GM18867 (cell line): ENCODE measurements at regions not wholly inside any gene's neighbourhood (a gene's known extent, or its start where the extent isn't known, plus 50 kb on each side); places are given as distances from the start of the nearest gene placed in this dataset.

Source experiments
- ATAC-seq: cut with Tn5 transposase; IDR thresholded peaks from one replicate; pipeline ENCODE4 v1.9.1; 2021; ENCODE audit warnings: mild to moderate bottlenecking, moderate library complexity; ENCODE audit not compliant: unreplicated experiment

DNA sequence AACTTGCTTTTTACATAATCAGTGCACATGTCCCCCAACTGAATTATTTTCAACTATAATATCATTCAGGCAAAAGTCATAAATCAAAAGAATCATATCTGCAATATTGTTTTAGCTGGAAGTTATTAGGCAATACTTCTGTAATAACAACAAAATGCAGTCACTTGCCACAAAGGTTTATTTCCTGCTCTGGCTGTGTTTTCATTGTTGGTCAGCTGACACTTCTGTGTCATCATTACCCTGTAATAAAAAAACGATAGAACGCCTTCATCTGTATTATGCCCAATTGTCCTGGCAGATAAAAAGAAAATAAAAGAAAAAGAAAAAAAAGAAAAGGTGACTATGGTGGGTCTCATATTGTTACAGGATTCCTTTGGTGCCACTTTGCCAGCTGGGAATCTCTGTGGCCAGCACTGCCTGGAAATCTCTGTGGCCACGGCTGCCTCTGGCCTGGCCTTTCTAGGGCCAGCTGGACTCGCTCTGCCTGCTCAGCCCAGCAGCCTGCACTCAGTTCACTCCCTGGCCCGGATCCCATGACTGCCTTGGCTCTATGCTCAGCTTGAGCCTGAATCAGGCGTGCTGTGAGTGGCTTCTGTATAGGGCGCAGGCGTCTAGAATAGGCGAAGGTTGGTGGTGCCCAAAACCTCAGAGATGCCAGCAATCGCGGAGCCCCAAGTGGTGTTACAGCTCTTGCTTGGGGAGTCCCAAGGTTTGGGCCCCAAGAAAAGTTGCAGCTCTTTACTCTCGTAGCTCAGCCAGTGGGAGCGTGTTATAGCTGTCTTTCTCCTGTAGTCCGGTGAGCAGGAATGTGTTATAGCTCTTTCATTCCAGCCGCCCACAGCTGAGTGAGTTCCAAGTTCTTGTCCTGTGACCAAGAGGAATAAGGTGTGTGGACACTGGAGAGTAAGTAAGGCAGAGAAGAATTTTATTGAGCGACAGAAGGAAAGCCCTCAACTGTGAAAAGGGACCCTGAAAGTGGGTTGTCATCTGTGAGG lies 1227.1 kb downstream of the SLITRK1 start:
- ATAC-seq = no peak

DNA sequence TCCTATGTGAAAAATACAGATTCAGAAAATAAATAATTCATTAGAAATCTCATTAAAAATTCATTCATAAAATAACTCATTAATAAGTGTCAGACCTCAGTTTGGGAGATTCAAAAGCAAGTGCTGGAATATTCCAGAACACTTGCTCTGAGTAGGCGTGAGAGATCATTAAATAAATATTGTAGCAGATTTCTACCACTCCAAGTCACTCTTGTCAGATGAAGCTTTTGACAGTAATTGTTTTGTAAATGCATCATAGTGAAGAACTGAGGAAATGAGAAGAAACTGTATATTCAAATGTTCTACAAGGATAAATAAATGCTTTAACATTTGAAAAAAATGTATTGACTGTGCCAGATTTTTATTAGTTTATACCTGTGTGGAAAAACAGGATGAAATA lies 1228.1 kb downstream of the SLITRK1 start:
- no peak for ATAC-seq

DNA sequence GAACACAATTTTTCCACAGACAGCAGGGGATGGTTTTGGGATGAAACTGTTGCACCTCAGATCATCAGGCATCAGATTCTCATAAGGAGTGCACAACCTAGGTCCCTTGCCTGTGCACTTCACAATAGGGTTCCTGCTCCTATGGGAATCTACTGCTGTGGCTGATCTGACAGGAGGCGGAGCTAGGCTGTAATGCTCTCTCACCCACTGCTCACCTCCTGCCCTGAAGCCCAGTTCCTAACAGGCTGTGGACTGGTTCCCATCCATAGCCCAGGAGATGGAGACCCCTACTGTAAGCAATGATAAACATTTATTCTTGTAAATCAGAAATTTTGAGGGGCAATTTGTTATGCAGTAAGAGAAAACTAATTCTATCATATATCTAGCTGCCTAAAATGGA lies 1234.7 kb downstream of the SLITRK1 start:
- no peak for ATAC-seq

DNA sequence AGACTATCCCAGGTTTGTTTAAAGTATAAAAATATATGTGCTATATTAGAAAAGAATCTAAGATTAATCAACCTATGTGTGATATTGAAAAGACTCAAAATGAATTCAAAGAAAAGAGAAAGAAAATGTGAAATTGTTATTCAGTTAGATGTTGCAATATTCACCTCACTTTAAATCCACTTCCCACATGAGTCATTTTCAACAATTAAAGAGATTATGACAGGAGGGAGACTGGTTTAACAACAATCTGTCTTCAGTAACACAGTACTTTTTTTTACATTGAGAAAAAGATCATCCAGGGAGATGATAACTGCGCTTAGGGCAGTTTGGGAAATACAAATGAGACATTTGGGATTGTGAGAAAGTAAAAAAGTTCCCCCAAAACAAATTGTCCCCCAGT lies 1246.2 kb downstream of the SLITRK1 start:
- no peak for ATAC-seq

DNA sequence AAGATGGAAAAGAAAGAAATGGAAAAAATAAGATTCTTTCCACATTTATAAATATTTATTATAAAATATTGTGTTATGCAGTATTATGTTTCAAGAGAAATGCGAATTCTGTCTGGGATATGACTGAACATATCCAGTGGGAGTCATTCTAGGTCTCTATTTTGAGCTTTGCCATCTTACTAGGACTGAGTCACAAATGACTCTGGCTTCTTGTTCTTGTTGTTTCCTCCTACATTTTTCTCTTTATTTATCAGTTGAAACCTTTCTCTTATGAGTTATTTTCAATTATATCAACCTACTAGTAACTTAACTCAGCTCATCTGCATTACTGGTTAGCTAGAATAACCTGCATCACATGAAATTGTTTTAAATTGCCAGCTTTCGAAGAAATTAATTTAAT lies 1247.3 kb downstream of the SLITRK1 start:
- no peak for ATAC-seq

DNA sequence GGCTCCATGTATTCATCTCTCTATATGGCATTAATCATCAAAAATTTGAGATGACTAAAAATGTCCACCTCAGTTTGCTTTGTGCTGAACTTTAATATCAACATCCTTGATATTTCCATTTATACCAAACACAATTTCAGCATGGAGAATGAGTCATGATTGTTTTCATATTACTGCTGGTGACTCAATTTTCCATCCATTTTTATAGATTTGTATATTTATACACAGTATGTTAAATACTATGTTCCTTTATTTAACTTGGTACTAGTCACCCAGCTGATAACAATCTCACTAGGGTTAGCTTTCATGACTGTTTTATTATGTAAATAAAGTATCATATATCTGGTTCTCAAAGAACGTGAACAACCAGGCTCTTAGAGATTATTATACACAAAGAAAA lies 1255.1 kb downstream of the SLITRK1 start:
- ATAC-seq = no peak

DNA sequence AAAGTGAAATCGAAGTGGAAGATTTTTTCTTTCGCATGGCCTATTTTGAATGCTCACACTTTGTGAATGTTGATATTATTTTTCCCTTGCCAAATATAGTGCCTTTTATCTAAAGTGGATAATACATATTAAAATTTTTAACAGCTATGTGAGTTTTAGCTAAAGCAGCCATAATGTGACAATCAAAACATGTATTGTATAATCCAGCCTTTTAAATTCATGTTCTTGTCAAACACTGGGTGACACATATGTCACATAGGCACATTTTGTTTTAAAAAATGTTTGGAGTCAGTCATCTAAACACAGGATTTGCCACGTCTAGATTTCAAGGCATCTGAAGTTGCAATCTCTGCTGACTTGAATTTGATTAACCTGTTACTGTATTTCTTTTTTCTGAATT lies 1256.6 kb downstream of the SLITRK1 start:
- ATAC-seq = no peak

DNA sequence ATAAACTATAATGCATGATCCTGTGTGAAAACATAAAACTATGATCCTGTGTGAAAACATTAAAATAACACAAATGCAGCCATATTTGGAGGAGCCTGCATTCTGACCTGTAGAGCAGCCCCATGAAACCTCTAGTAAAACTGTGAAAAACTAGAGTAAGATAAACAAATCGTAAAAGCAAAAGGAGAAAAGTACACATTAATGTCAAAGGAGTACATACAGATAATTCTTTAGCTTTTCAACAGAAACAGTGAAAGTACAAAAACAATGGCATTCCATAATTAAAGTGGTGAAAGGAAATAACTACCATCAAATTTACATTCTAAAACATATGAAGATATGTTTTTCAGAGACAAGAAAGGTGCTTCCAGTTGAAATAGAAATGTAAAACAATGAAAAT lies 1267.2 kb downstream of the SLITRK1 start:
- no peak for ATAC-seq

DNA sequence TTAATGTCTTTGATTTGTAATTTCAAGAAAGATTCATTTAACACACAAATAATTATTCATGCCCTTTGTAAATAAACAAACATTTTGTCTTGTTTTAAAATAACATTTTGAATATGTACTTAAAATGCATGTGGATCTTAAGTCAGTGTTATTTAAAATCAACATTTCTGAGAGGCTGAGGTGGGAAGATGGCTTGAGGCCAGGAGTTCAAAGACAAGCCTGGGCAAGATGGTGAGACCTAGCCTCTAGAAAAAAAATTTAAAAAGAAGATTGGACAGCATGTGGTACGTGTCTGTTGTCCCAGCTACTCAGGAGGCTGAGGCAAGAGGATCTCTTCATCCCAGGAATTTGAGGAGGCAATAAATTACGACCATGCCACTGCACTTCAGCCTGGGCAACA lies 1268.2 kb downstream of the SLITRK1 start:
- no peak for ATAC-seq

DNA sequence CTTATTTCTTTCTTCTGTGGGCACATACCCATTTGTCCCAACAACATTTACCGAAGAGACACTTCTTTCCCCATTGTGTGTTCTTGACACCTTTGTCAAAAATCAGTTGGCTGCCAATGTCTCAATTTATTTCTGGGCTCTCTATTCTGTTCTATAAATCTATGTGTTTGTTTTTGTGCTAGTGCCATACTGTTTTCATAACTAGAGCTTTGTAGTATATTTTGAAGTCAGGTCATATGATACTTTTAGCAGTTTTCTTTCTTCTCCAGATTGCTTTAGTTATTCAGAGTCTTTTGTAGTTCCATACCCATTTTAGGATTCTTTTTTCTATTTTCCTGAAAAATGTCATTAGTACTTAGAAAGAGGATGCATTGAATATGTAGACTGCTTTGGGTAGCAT lies 1276.3 kb downstream of the SLITRK1 start:
- no peak for ATAC-seq

DNA sequence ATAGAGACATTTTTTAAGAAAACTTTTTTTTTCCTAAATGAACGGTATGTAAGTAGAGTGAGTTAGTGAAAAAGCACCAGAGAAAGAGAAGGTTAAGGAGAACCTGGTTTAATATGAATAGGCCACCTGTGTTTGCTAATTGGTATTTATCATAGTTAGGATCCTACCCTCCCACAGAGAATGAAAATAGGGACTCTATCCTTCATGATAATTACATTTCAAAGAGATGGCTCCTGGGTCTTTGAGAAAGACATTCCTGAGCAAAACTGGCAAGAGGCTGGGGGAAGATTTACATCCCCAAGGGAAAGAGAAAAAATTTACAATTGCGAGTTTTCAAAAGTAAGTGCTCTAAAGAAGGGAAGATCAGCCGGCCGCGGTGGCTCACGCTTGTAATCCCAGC lies 1284.5 kb downstream of the SLITRK1 start:
- no peak for ATAC-seq

DNA sequence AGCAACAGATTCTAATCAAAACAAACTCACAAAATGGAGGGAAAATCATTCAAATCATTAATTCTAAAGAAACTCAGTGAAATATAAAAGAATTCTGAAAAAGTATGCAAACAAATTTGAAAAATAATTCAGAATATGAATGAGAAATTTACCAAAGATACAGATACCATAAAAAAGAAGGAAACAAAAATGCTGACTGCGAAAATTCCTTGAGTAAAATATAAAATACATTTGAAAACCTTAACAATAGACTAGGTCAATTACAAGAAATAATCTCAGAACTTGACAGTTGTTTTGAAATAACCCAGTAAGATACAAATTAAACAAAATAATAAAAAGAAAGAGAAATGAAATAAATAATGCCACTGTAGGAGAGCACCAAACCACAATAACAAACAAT lies 1289.0 kb downstream of the SLITRK1 start:
- ATAC-seq = no peak

DNA sequence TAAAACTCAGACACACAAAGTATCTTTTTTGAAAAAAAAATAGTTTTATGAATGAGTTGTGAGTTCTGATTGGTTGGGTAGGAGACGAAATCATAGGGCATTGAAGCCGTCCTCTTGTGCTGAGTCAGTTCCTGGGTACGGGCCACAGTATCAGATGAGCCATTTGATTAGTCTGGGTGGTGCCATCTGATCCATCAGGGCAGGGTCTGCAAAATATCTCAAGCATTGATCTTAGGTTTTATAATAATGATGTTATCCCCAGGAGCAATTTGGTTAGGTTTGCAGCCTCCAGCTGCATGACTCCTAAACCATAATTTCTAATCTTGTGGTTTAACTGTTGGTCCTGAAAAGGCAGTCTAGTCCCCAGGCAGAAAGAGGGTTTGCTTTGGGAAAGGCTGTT lies 1310.6 kb downstream of the SLITRK1 start:
- no peak for ATAC-seq

DNA sequence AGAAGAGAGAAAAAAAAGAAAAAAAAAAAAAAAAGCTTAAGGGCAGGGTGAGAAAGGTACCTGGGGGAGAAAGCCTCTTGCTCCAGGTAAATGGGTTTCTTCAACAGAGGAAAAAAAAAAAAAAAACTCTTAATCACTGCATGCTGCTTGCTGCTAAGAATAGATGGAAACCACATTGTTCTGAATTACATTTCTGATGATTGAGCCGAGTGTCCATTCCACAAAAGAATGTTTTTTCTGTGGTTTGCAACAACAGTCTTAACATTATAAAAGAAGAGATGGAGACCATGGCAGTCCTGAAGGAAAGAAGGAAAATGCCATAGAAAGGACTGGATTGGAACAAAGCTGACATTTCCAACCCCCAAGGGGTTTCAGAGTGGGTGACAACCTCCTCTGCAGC lies 1312.7 kb downstream of the SLITRK1 start:
- no peak for ATAC-seq

DNA sequence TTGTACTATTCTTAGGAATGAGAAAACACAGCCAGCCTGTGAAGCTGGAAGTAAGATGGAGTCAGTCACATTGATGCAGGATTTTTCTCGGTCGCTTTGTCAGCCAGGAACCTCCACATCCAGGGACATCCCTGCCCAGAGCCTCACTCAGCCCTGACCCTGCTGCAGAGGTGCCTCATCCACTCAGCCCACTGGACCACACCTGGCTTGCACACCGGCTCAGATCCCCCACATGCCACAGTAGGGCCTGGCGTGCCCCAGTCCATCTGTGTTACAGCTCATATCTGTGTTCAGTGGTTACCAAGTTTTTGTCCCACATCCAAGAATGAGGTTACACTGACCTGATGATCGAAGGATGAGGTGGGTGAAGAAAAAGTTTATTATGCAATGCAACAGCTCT lies 1315.4 kb downstream of the SLITRK1 start:
- no peak for ATAC-seq

DNA sequence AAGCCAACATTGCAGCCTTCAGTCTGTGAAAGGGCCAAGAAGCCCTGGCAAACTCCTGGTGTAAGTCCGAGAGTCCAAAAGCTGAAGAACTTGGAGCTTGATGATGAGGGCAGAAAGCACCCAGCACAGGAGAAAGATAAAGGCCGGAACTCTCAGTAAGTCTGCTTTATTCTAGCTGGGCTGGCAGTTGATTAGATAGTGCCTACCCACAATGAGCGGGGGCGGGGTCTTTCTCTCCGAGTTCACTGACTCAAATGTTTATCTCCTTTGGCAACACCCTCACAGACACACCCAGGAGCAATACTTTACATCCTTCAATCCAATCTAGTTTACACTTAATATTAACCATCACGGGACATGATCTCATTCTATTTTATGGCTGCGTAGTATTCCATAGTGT lies 1317.1 kb downstream of the SLITRK1 start:
- no peak for ATAC-seq

DNA sequence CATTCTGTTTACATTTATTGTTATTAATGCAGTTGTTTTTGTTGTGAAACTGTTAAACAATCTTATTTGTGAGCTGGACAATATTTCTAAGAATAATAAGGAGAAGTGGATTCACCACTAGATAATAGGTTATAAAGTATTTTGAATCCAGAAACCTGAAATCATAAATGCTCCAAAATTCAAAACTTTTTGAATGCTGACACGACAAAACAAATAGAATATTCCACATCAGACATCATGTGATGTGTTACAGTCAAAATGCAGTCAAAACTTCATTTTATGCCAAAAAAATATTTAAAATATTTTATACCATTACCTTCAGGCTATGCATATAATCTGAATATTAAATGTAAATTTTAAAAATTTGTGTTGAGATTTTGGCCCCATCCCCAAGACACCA lies 1321.4 kb downstream of the SLITRK1 start:
- no peak for ATAC-seq

DNA sequence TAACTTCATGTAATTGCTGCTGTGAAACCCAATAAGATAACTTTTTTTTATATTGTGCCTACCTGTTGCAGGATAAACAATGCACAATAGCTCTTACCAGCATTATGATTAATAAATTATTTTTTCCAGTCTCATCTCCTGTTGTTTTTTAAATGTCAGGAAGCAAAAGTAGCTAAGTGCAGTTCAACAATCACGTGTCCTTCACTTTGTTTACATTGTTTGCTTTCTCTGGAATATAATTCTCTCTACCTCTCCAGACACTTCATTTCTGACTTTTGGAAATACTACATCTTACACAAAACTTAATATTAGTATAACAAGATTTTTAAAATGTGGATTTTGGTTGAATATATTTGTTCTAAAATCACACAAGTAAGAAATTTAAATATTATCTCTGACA lies 1359.4 kb downstream of the SLITRK1 start:
- no peak for ATAC-seq

DNA sequence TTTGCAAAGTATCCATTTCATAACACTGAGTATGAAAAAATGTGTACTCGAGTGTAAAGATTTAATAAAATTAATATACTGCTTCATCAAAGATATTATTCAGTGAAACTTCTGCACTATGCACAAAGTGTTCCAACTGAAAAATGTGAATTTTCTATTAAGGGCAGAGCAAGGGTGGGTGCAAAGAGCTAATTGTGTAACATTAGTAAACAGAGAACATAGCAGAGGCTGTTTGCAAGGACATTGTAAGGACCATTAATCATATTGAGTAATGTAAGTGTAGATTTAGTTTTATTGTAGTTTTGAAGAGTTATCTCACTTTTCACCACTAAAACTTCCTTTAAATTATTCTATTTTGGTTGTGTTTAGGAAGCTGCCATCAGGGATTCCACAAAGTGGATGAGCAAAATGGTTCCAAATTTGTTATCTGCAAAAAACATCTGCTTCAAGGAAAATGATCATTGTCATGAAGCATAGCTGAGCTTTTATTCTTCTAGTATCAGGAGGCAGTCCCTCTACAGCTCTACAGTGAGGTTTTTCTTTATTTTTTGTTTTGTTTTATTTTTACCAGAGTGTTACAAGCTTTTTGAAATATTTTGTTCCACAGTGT lies 1375.4 kb downstream of the SLITRK1 start:
- no peak for ATAC-seq

DNA sequence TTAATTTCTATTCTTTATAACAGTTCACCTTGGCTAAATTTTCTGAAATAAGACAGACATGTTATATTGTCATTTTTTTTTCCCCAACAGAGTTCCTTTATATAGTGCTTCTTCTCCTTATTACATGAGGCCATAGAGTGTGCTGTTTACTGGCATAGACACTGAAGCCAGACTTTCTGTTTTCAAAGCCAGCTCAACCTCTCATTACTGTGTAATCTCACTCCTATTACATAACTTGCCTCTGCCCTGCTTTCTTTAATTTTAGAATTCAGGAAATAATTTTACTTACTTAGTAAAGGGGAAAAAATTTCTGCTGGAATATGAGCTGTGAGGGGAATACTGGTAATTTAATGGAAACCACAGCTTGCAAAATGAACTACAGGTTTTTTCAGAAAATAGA lies 1380.4 kb downstream of the SLITRK1 start:
- no peak for ATAC-seq

DNA sequence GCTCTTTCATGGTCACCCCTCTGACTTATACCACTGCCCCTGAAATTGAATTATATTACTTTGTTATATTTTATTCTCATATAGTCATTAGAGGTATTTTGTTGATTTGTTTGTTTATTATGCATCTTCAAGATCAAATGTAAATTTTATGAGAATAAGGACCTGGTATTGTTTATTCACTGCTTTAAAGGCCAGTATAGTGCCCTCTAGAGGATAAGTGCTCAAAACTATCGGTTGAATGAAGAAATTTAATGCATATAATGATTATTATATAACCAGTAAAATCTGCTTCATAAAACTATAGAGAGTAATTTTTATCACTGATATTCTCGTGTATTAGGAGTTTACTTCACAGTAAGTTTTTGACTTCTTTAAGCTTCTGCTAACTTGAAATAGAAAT lies 1401.9 kb downstream of the SLITRK1 start:
- ATAC-seq = no peak

DNA sequence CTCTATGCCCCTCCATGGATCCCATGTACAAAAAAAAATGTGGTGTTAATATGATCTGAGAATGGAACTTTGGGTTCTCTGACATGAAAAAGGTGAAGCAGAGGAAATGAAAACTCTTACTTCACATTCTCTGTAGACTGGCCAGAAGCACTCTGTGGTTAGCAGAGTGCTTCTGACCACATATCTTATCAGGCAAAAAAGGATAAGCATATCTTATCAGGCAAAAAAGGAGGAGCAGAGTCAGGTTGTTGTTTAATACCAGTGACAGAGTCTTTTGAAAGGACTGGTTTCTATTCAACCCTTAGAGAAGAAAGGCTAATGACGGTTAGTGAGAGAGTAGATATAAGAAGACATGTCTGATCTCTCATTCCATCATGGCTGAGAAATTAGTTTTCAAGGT lies 1404.8 kb downstream of the SLITRK1 start:
- no peak for ATAC-seq
